IMR-90 (cell line): ENCODE measurements at regions not wholly inside any gene's neighbourhood (a gene's known extent, or its start where the extent isn't known, plus 50 kb on each side); places are given as distances from the start of the nearest gene placed in this dataset.

Experiments used
- ATAC-seq: fragments of 200-7000 bp; cut with Tn5 transposase; 2 replicates; pipeline ENCODE4 v1.9.1; 2020; ENCODE audit warnings: low read depth, mild to moderate bottlenecking, moderate library complexity
- BruUV-seq: library from RNA; stranded (reverse); fragments of 400-500 nt; replicated peaks from 2 replicates; lab custom pipeline; 2021; lab: Mats Ljungman, UMichigan
- CTCF ChIA-PET: fragments of 300-600 bp; formaldehyde crosslinking; extraction: SDS; loops from one replicate; lab custom pipeline; 2021; ENCODE audit warnings: antibody characterized with exemption; lab: Yijun Ruan, JAX
- POLR2A ChIA-PET: fragments of 300-600 bp; sonication (Branson Sonifier 250); formaldehyde crosslinking; loops from one replicate; lab custom pipeline; 2022; ENCODE audit warnings: antibody characterized with exemption; ENCODE audit not compliant: unreplicated experiment; lab: Charles Lee
- DNase-seq: peaks from one replicate; pipeline ENCODE4 v3.0.0; 2013
- H2AFZ ChIP-seq: replicated peaks from 2 replicates; pipeline ENCODE3; 2013; ENCODE audit warnings: low read length, mild to moderate bottlenecking; ENCODE audit not compliant: poor library complexity
- H2AK5ac ChIP-seq: 2 replicates; pipeline ENCODE4 v1.6.1; 2013; ENCODE audit warnings: low read depth, low read length, inconsistent platforms
- H2AK9ac ChIP-seq: replicated peaks from 2 replicates; pipeline ENCODE3; 2013; ENCODE audit warnings: mild to moderate bottlenecking, low read depth, low read length, moderate library complexity; ENCODE audit not compliant: poor library complexity
- H2BK120ac ChIP-seq: 2 replicates; pipeline ENCODE4 v1.6.1; 2013; ENCODE audit warnings: low read depth, low read length, inconsistent platforms
- H2BK15ac ChIP-seq: 3 replicates; pipeline ENCODE4 v1.6.1; 2013; ENCODE audit warnings: low read depth, low read length, inconsistent platforms
- H2BK20ac ChIP-seq: 2 replicates; pipeline ENCODE4 v1.6.1; 2013; ENCODE audit warnings: low read depth, mild to moderate bottlenecking, inconsistent platforms, low read length, moderate library complexity
- H2BK5ac ChIP-seq: 2 replicates; pipeline ENCODE4 v1.6.1; 2013; ENCODE audit warnings: mild to moderate bottlenecking, low read depth, low read length, inconsistent platforms; ENCODE audit not compliant: poor library complexity, severe bottlenecking
- H3K14ac ChIP-seq: replicated peaks from 2 replicates; pipeline ENCODE4 v1.6.1; 2013; ENCODE audit warnings: low read depth, low read length, inconsistent platforms
- H3K18ac ChIP-seq: 2 replicates; pipeline ENCODE4 v1.6.1; 2013; ENCODE audit warnings: low read depth, low read length, control low read depth
- H3K23ac ChIP-seq: 2 replicates; pipeline ENCODE4 v1.6.1; 2013; ENCODE audit warnings: low read depth, low read length, inconsistent platforms
- H3K27ac ChIP-seq: 2 replicates; pipeline ENCODE4 v1.5.1; 2013; ENCODE audit warnings: mild to moderate bottlenecking, control low read depth, low read length; ENCODE audit not compliant: insufficient read depth
- H3K27me3 ChIP-seq: 2 replicates; pipeline ENCODE4 v1.6.1; 2013; ENCODE audit warnings: low read length; ENCODE audit not compliant: control insufficient read depth, insufficient read depth
- H3K36me3 ChIP-seq: 2 replicates; pipeline ENCODE4 v1.6.1; 2013; ENCODE audit warnings: low read length, mixed read lengths; ENCODE audit not compliant: control insufficient read depth, insufficient read depth
- H3K4ac ChIP-seq: 2 replicates; pipeline ENCODE4 v1.6.1; 2013; ENCODE audit warnings: low read depth, low read length, inconsistent platforms
- H3K4me1 ChIP-seq: 2 replicates; pipeline ENCODE4 v1.6.1; 2013; ENCODE audit warnings: low read length, mixed read lengths; ENCODE audit not compliant: control insufficient read depth, insufficient read depth
- H3K4me2 ChIP-seq: 2 replicates; pipeline ENCODE4 v1.6.1; 2013; ENCODE audit warnings: low read depth, mild to moderate bottlenecking, control low read depth, low read length, moderate library complexity
- H3K4me3 ChIP-seq: 2 replicates; pipeline ENCODE4 v1.5.1; 2013; ENCODE audit warnings: low read depth, mild to moderate bottlenecking, control low read depth, low read length, moderate library complexity; ENCODE audit not compliant: insufficient read depth
- H3K56ac ChIP-seq: 2 replicates; pipeline ENCODE4 v1.6.1; 2013; ENCODE audit warnings: low read length, inconsistent platforms; ENCODE audit not compliant: insufficient read depth; ENCODE audit errors: extremely low read depth
- H3K79me1 ChIP-seq, 2 experiments: 2 replicates each; pipeline ENCODE4 v1.6.1; 2013; ENCODE audit warnings: low read length in 2 of 2, inconsistent platforms in 1 of 2, low read depth in 1 of 2
- H3K9ac ChIP-seq: 2 replicates; pipeline ENCODE4 v1.6.1; 2013; ENCODE audit warnings: low read depth, low read length, control low read depth
- H3K9me1 ChIP-seq: 2 replicates; pipeline ENCODE4 v1.6.1; 2013; ENCODE audit warnings: low read length, inconsistent platforms; ENCODE audit not compliant: insufficient read depth
- H3K9me3 ChIP-seq: 2 replicates; pipeline ENCODE4 v1.6.1; 2013; ENCODE audit warnings: low read length; ENCODE audit not compliant: control insufficient read depth, insufficient read depth
- H4K20me1 ChIP-seq: 2 replicates; pipeline ENCODE4 v1.6.1; 2013; ENCODE audit warnings: low read length, inconsistent platforms; ENCODE audit not compliant: insufficient read depth
- H4K5ac ChIP-seq: 2 replicates; pipeline ENCODE4 v1.6.1; 2013; ENCODE audit warnings: mild to moderate bottlenecking, low read depth, low read length, control low read depth
- H4K8ac ChIP-seq, 2 experiments: 2 replicates each; pipeline ENCODE4 v1.6.1; 2013; ENCODE audit warnings: low read depth in 2 of 2, low read length in 2 of 2, control low read depth in 1 of 2, inconsistent platforms in 1 of 2
- H4K91ac ChIP-seq: 2 replicates; pipeline ENCODE4 v1.6.1; 2013; ENCODE audit warnings: low read depth, low read length, inconsistent platforms; ENCODE audit not compliant: insufficient read depth
- BHLHE40 ChIP-seq: fragments of 150-350 bp; IDR thresholded peaks from 2 replicates; pipeline ENCODE4 v1.6.1; 2016; ENCODE audit warnings: mild to moderate bottlenecking, low read depth, low read length
- CEBPB ChIP-seq: IDR thresholded peaks from 2 replicates; pipeline ENCODE4 v1.6.1; 2012; ENCODE audit warnings: low read depth, low read length, improper control_type of control experiment
- CHD1 ChIP-seq: IDR thresholded peaks from 2 replicates; pipeline ENCODE4 v1.6.1; 2012; ENCODE audit warnings: low read depth, low read length, improper control_type of control experiment
- CTCF ChIP-seq: conservative IDR thresholded peaks from 2 replicates; pipeline ENCODE4 v1.5.1; 2012; ENCODE audit warnings: mild to moderate bottlenecking, low read depth, low read length, improper control_type of control experiment
- FOS ChIP-seq: fragments of 150-350 bp; IDR thresholded peaks from 2 replicates; pipeline ENCODE4 v1.6.1; 2016; ENCODE audit warnings: low read depth, low read length
- MAFK ChIP-seq: IDR thresholded peaks from 2 replicates; pipeline ENCODE4 v1.6.1; 2012; ENCODE audit warnings: low read depth, low read length, improper control_type of control experiment
- MAZ ChIP-seq: IDR thresholded peaks from 2 replicates; pipeline ENCODE4 v1.6.1; 2012; ENCODE audit warnings: low read depth, mild to moderate bottlenecking, low read length, improper control_type of control experiment, moderate library complexity, borderline replicate concordance
- MXI1 ChIP-seq: IDR thresholded peaks from 2 replicates; pipeline ENCODE4 v1.6.1; 2012; ENCODE audit warnings: low read depth, mild to moderate bottlenecking, low read length, moderate library complexity, borderline replicate concordance
- NFE2L2 ChIP-seq: fragments of 150-350 bp; IDR thresholded peaks from 2 replicates; pipeline ENCODE4 v1.6.1; 2016; ENCODE audit warnings: low read depth, mild to moderate bottlenecking, low read length
- POLR2A ChIP-seq: IDR thresholded peaks from 2 replicates; pipeline ENCODE4 v1.6.1; 2012; ENCODE audit warnings: mild to moderate bottlenecking, low read depth, low read length
- RCOR1 ChIP-seq: IDR thresholded peaks from 2 replicates; pipeline ENCODE4 v1.6.1; 2012; ENCODE audit warnings: mild to moderate bottlenecking, low read length, improper control_type of control experiment; ENCODE audit not compliant: insufficient replicate concordance
- RFX5 ChIP-seq: IDR thresholded peaks from 2 replicates; pipeline ENCODE4 v1.8.0; 2012; ENCODE audit warnings: low read depth, mild to moderate bottlenecking, low read length, moderate library complexity
- SMC3 ChIP-seq: fragments of 150-350 bp; IDR thresholded peaks from 2 replicates; pipeline ENCODE4 v1.6.1; 2016; ENCODE audit warnings: low read depth, mild to moderate bottlenecking, antibody characterized with exemption, low read length, moderate library complexity
- WGBS, 2 experiments: methylation state at CpG; one replicate each; pipeline versions ENCODE4 v1.1.5 to v1.1.7; 2013; ENCODE audit warnings: missing lambda C conversion rate in 2 of 2; ENCODE audit not compliant: insufficient read length in 1 of 2; ENCODE audit errors: extremely low coverage in 2 of 2; 5-methylcytosine and 5-hydroxymethylcytosine counted together
- dilution Hi-C: fragments of 300-500 bp; cut with HindIII; formaldehyde crosslinking; loops from one replicate; pipeline ENCODE4 v1.14.3; 2018; ENCODE audit warnings: low sequenced_read_pairs; ENCODE audit not compliant: unreplicated experiment
- in situ Hi-C: fragments of 300-500 bp; cut with MboI; formaldehyde crosslinking; loops from 3 replicates; pipeline ENCODE4 v1.14.3; 2019; ENCODE audit warnings: low sequenced_read_pairs, inconsistent platforms, mixed read lengths
- intact Hi-C: fragments of 100-400 bp; cut with micrococcal nuclease; formaldehyde crosslinking; loops from 2 replicates; pipeline ENCODE4 v1.10.0; 2022

DNA sequence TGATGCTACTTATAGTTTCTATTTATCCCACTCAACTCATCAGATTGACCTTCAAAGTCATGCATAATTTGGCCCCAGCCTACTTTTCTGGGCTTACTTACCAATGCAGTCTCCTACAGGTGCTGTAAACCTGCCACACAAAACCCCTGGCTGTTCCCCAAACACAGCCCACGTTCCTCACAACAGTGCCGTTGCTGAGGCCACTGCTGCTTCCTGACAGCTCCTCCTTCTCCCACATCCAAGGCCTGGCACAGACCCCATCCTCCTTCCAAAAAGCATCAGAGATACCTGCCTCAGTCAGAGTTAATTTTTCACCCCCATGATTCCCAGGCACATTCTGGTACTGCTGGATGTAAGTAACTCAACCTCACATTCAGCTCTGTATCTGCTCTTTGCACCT is 68.1 kb upstream of the SIMC1 start:
- no peak overlapping the region for H3K9ac ChIP-seq
- TF ChIP-seq NFE2L2 (no peak), MAFK (no peak), FOS (no peak), BHLHE40 (no peak), CHD1 (no peak), MXI1 (no peak), RCOR1 (no peak), CTCF (no peak), POLR2A (no peak), MAZ (no peak), RFX5 (no peak), SMC3 (no peak), CEBPB (no peak)
- 68% methylated on average over 2 of the region's 2 CpGs; no CpG with 5 or more reads in 1 of the 2 experiments for WGBS, 2 experiments
- intact Hi-C loops (no loop called here), in situ Hi-C loops (no loop called here), dilution Hi-C loops (no loop called here)
- H4K91ac ChIP-seq, result no peak overlapping the region
- no peak overlapping the region for H4K5ac ChIP-seq
- ChIA-PET POLR2A (no interaction called here), CTCF (no interaction called here)
- no peak overlapping the region for H2BK20ac ChIP-seq
- H2AFZ ChIP-seq, result no peak overlapping the region
- no peak overlapping the region for H2BK120ac ChIP-seq
- no peaks in the 10 kb centered on the region for H4K20me1 ChIP-seq
- H3K4me1 ChIP-seq, result no peaks in the 10 kb centered on the region
- ATAC-seq (no peak), DNase-seq (no peak)
- H3K27me3 ChIP-seq, result no peaks in the 10 kb centered on the region; the same call in 1 of the 2 replicates
- no peak overlapping the region for H3K14ac ChIP-seq
- no TSS peak for BruUV-seq
- H3K18ac ChIP-seq, result no peak overlapping the region
- no peak overlapping the region for H3K56ac ChIP-seq
- H2BK15ac ChIP-seq, result no peak overlapping the region
- H3K27ac ChIP-seq, result no peak overlapping the region
- H3K4ac ChIP-seq, result no peak overlapping the region
- H3K79me1 ChIP-seq, result no peaks in the 10 kb centered on the region
- H3K4me3 ChIP-seq, result no peak overlapping the region
- H4K8ac ChIP-seq, result no peak overlapping the region
- H3K4me2 ChIP-seq, result no peak overlapping the region
- no peak overlapping the region for H2AK5ac ChIP-seq
- no peak overlapping the region for H2AK9ac ChIP-seq
- H3K23ac ChIP-seq, result no peak overlapping the region
- H3K36me3 ChIP-seq, result no peaks in the 10 kb centered on the region
- no peak overlapping the region for H2BK5ac ChIP-seq
- no peaks in the 10 kb centered on the region for H3K9me1 ChIP-seq
- no peaks in the 10 kb centered on the region for H3K9me3 ChIP-seq
